ENCODE measurements at regions not wholly inside any gene's neighbourhood (a gene's known extent, or its start where the extent isn't known, plus 50 kb on each side); places are given as distances from the start of the nearest gene placed in this dataset.
"Not testable (repeated sequence)": the region's sequence is repeated elsewhere in the genome, so short reads cannot be mapped to it uniquely, and the experiment has no call there.

DNA sequence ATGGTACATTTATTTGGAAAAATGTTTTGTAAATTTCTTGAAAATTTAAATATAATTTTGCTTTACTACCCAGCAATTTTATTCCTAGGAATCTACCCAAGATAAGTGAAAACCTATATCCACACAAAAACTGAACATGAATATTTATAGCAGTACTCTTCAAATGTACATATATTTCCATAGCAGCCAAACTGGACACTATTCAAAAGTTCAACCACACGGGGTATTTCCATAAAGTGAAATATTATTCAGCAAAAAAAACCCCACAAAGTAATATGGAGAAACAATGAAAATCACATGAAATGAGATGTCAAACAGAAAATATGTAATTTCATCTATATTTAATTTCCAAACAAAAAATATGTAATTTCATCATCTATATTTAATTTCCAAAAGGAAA lies 1247.6 kb upstream of the TMEFF2 start:
- Mint-ChIP-seq H3K4me3 (no peak overlapping the region), H3K36me3 (ENCODE audit: low read depth) (no peaks in the 10 kb centered on the region), H3K9me3 (peaks cover 2% of the 10 kb centered on the region), H3K27me3 (ENCODE audit: low read depth, poor library complexity) (no peaks in the 10 kb centered on the region), H3K27ac (no peak overlapping the region), H3K4me1 (peaks cover 8% of the 10 kb centered on the region)
- DNase-seq, result no peak
- TF ChIP-seq, protein P1, sequence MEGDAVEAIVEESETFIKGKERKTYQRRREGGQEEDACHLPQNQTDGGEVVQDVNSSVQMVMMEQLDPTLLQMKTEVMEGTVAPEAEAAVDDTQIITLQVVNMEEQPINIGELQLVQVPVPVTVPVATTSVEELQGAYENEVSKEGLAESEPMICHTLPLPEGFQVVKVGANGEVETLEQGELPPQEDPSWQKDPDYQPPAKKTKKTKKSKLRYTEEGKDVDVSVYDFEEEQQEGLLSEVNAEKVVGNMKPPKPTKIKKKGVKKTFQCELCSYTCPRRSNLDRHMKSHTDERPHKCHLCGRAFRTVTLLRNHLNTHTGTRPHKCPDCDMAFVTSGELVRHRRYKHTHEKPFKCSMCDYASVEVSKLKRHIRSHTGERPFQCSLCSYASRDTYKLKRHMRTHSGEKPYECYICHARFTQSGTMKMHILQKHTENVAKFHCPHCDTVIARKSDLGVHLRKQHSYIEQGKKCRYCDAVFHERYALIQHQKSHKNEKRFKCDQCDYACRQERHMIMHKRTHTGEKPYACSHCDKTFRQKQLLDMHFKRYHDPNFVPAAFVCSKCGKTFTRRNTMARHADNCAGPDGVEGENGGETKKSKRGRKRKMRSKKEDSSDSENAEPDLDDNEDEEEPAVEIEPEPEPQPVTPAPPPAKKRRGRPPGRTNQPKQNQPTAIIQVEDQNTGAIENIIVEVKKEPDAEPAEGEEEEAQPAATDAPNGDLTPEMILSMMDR (IDR thresholded peaks at IDR 0.05), result no peak

DNA sequence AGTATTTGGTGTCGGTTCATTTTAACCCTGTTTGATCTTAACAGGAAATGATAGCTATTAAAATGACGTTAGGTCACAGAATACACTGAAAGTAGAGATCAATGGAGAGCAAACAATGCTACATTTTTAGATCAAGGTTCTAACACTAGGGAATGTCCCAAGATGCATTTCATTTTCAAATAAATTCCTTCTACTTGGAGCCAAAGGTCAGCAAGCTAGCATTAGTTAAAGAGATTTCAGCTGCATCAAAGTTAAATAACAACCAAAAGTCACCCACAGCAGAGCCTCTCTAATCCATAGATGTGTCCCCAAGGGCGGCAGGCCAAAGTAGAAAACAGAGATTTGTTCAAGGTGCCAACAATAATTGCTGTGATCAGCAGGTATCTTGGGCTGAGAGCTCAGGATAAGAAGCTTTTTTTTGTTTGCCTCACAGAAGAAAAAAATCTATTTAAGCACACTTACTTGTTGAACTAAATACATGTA lies 1233.6 kb upstream of the TMEFF2 start:
- H3K36me3 Mint-ChIP-seq (ENCODE audit: low read depth), result no peaks in the 10 kb centered on the region
- no peak for DNase-seq
- peaks cover 6% of the 10 kb centered on the region for H3K4me1 Mint-ChIP-seq
- H3K9me3 Mint-ChIP-seq, result no peaks in the 10 kb centered on the region
- H3K27me3 Mint-ChIP-seq (ENCODE audit: low read depth, poor library complexity), result no peaks in the 10 kb centered on the region
- no peak overlapping the region for H3K4me3 Mint-ChIP-seq
- TF ChIP-seq, protein P1 (IDR thresholded peaks at IDR 0.05), result no peak
- no peak overlapping the region for H3K27ac Mint-ChIP-seq

DNA sequence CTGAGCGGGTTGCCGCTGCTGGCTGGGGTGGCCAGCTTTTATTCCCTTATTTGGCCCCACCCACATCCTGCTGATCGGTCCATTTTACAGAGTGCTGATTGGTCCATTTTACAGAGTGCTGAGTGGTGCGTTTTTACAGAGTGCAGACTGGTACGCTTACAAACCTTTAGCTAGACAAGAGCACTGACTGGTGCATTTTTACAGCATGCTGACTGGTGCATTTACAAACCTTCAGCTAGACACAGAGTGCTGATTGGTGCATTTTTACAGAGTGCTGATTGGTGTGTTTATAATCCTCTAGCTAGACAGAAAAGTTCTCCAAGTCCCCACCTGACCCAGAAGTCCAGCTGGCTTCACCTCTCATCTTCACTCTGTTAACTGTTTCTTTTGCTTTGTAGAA lies 1217.6 kb upstream of the TMEFF2 start:
- H3K27ac Mint-ChIP-seq; H3K36me3 Mint-ChIP-seq (ENCODE audit: low read depth); H3K27me3 Mint-ChIP-seq (ENCODE audit: low read depth, poor library complexity); H3K4me3 Mint-ChIP-seq; H3K4me1 Mint-ChIP-seq; DNase-seq: not testable (repeated sequence)
- H3K9me3 Mint-ChIP-seq, result peaks cover 15% of the 10 kb centered on the region

DNA sequence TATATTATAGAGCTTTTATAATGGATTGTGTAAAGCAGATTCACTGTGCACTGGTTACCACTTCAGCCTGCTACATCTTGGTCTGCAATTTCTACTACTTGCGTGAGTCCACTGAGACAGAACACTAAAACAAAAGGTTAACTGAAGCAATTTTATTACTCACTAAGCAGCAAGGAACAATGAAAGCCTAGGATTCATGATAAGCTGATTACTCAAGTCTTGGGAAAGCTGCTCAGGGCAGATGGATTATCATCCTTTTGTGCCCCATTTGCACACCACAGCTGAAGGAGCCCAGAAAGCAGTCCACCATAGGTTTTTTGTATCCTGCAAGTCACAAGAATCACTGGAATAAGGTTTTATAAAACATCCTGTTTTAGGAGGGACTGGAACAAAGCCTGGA lies 1215.2 kb upstream of the TMEFF2 start:
- Mint-ChIP-seq H3K27ac (no peak overlapping the region), H3K9me3 (peaks cover 9% of the 10 kb centered on the region), H3K27me3 (ENCODE audit: low read depth, poor library complexity) (no peaks in the 10 kb centered on the region)

DNA sequence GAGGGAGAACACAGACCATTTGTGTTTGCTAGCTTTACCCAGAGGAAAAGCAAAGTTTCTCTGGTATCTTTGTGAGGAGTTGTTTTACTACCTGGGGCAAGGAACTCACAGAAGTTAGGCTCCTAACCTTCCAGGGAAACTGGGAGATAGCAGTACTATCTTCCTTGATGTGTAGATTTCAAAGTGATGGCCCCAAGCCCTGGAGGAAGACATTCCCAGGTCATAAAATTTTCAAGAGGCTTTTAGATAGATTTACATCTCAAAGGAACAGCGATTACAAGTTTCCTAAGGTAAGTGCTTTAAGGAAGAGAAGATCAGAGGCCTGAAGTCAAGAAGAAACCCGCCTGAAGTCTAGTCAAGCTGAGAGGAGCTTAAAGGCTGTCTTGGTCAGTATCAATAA lies 1187.8 kb upstream of the TMEFF2 start:
- Mint-ChIP-seq H3K36me3 (ENCODE audit: low read depth) (no peaks in the 10 kb centered on the region), H3K9me3 (peaks cover 5% of the 10 kb centered on the region), H3K27ac (no peak overlapping the region), H3K4me3 (no peak overlapping the region), H3K27me3 (ENCODE audit: low read depth, poor library complexity) (no peaks in the 10 kb centered on the region), H3K4me1 (no peaks in the 10 kb centered on the region)
- DNase-seq, result no peak
- TF ChIP-seq, protein P1 (IDR thresholded peaks at IDR 0.05), result no peak

More for the DNA sequence above, 1215.2 kb upstream of the TMEFF2 start:
- no peaks in the 10 kb centered on the region for H3K36me3 Mint-ChIP-seq (ENCODE audit: low read depth)
- no peak overlapping the region for H3K4me3 Mint-ChIP-seq
- no peaks in the 10 kb centered on the region for H3K4me1 Mint-ChIP-seq
- no peak for DNase-seq
- TF ChIP-seq, protein P1 (IDR thresholded peaks at IDR 0.05), result no peak

DNA sequence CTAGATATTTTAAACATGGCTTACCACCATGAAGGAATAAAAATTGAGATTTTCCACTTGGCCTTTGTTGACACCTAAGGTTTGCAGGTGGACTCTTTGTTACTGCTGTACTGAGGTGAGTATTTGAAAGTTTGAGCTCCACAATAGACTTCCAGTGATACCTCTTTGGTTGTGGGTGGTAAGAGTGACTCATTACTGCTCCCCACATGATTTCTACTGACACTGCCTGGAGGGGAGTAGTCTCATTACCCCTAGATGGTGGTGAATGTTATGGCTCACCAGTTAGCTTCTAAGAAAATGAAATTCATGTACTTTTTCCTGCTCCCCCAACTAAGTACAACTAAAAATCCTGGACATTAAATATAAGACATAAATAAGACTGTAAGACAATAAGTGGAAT lies 1183.1 kb upstream of the TMEFF2 start:
- H3K27ac Mint-ChIP-seq, result no peak overlapping the region
- no peak for DNase-seq
- no peaks in the 10 kb centered on the region for H3K4me1 Mint-ChIP-seq
- no peaks in the 10 kb centered on the region for H3K36me3 Mint-ChIP-seq (ENCODE audit: low read depth)
- H3K27me3 Mint-ChIP-seq (ENCODE audit: low read depth, poor library complexity), result no peaks in the 10 kb centered on the region
- no peaks in the 10 kb centered on the region for H3K9me3 Mint-ChIP-seq
- H3K4me3 Mint-ChIP-seq, result no peak overlapping the region
- TF ChIP-seq, protein P1 (IDR thresholded peaks at IDR 0.05), result no peak
